ENCODE measurements at regions not wholly inside any gene's neighbourhood (a gene's known extent, or its start where the extent isn't known, plus 50 kb on each side); places are given as distances from the start of the nearest gene placed in this dataset.

DNA sequence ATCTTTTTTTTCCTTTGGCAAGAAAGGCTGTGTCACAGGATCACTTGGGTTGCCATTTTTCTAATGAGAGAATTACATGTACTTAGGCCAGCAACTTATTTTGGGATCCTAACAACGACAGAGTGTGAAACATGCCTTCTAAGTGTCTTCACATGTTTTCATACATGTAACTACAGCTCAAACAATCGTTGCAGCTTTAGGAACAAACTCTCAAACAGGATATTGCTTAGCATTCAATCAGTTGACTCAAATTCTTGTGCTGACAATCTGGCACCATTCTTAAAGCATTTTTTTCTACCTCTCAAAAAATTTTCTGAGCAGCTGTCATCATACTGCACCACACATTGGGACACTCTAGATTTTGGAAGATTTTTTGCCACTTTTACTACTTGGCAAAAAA, 435.5 kb downstream of the HINT1 start:
- no peak overlapping the region for H4K5ac ChIP-seq (ENCODE audit: insufficient read length, low read depth, low read length)
- no peak overlapping the region for H3K23ac ChIP-seq (ENCODE audit: insufficient read length, low read depth, low read length)
- H2AK5ac ChIP-seq (ENCODE audit: insufficient read length, low read length): no peak overlapping the region
- H3K79me2 ChIP-seq (ENCODE audit: insufficient read depth, low read length): no peaks in the 10 kb centered on the region
- no peak overlapping the region for H4K91ac ChIP-seq (ENCODE audit: insufficient read length, low read depth, low read length)
- peaks cover 0 to 5% (median 2%) of the 10 kb centered on the region in 3 experiments; a peak in 4 of 7 replicates for H3K36me3 Mint-ChIP-seq (ENCODE audit: insufficient read depth in 1 of 3, low read depth in 3 of 3)
- H3K4me2 ChIP-seq (ENCODE audit: insufficient read depth, insufficient read length, low read length): no peak overlapping the region
- H2BK20ac ChIP-seq (ENCODE audit: low read depth, low read length, poor library complexity, severe bottlenecking): no peak overlapping the region
- peaks cover 16% of the 10 kb centered on the region in 2 experiments for H3K4me1 Mint-ChIP-seq
- no peak overlapping the region for H3K4me3 Mint-ChIP-seq
- H3K9me3 Mint-ChIP-seq: peaks cover 3 to 4% of the 10 kb centered on the region in 2 experiments; a peak in 4 of 5 replicates
- no peak overlapping the region for H3K14ac ChIP-seq (ENCODE audit: insufficient read depth, low read length)
- H3K4me1 ChIP-seq (ENCODE audit: insufficient read depth, low read length): no peaks in the 10 kb centered on the region
- H2BK15ac ChIP-seq (ENCODE audit: low read depth, low read length): no peak overlapping the region
- H3K56ac ChIP-seq (ENCODE audit: insufficient read length, low read depth, low read length): no peak overlapping the region
- no peak overlapping the region for H3K18ac ChIP-seq (ENCODE audit: insufficient read length, low read depth, low read length)
- no peak overlapping the region for H2AFZ ChIP-seq (ENCODE audit: low read length)
- H3K79me1 ChIP-seq (ENCODE audit: insufficient read depth, low read depth, low read length, poor library complexity, severe bottlenecking): no peaks in the 10 kb centered on the region
- H3K23me2 ChIP-seq (ENCODE audit: insufficient read length, low read depth, low read length, poor library complexity, severe bottlenecking): no peaks in the 10 kb centered on the region
- H3K9ac ChIP-seq (ENCODE audit: extremely low read depth, insufficient read length, low read length): no peak overlapping the region
- H3T11ph ChIP-seq (ENCODE audit: low read length): no peak overlapping the region
- no CpG with 5 or more reads among the region's 2 CpGs for WGBS (ENCODE audit: extremely low coverage, insufficient read length, low lambda C conversion rate)
- no peak overlapping the region for H2BK120ac ChIP-seq (ENCODE audit: low read depth, low read length, poor library complexity, severe bottlenecking)
- no peaks in the 10 kb centered on the region for H3K27me3 Mint-ChIP-seq (ENCODE audit: low read depth)
- no peaks in the 10 kb centered on the region for H4K20me1 ChIP-seq (ENCODE audit: control insufficient read depth, insufficient read depth, insufficient read length)
- H3K27ac ChIP-seq (ENCODE audit: insufficient read length, low read depth, low read length): no peak overlapping the region
- H3K27me3 ChIP-seq (ENCODE audit: insufficient read depth, low read length): no peaks in the 10 kb centered on the region
- no peak overlapping the region for H2BK5ac ChIP-seq (ENCODE audit: insufficient read length, low read length)
- TF ChIP-seq, protein P1, sequence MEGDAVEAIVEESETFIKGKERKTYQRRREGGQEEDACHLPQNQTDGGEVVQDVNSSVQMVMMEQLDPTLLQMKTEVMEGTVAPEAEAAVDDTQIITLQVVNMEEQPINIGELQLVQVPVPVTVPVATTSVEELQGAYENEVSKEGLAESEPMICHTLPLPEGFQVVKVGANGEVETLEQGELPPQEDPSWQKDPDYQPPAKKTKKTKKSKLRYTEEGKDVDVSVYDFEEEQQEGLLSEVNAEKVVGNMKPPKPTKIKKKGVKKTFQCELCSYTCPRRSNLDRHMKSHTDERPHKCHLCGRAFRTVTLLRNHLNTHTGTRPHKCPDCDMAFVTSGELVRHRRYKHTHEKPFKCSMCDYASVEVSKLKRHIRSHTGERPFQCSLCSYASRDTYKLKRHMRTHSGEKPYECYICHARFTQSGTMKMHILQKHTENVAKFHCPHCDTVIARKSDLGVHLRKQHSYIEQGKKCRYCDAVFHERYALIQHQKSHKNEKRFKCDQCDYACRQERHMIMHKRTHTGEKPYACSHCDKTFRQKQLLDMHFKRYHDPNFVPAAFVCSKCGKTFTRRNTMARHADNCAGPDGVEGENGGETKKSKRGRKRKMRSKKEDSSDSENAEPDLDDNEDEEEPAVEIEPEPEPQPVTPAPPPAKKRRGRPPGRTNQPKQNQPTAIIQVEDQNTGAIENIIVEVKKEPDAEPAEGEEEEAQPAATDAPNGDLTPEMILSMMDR (conservative IDR thresholded peaks at IDR 0.05): no peak
- no peak overlapping the region for H3K4ac ChIP-seq (ENCODE audit: low read depth, low read length)
- no peak overlapping the region for H3K27ac Mint-ChIP-seq
- H3K9me3 ChIP-seq (ENCODE audit: control insufficient read depth, low read depth, low read length): no peaks in the 10 kb centered on the region
- H4K8ac ChIP-seq (replicated peaks; ENCODE audit: insufficient read length, low read depth, low read length): no peak overlapping the region
- no peak overlapping the region for H2BK12ac ChIP-seq (ENCODE audit: insufficient read length, low read depth, low read length)
- DNase-seq: no peak
